Erythroblast (primary cell): ENCODE measurements at regions not wholly inside any gene's neighbourhood (a gene's known extent, or its start where the extent isn't known, plus 50 kb on each side); places are given as distances from the start of the nearest gene placed in this dataset.

Source experiments
- GATA1 ChIP-seq: IDR thresholded peaks from 2 replicates; pipeline ENCODE4 v1.6.1; 2011; ENCODE audit warnings: low read depth, mild to moderate bottlenecking, control low read depth, low read length, moderate library complexity
- POLR2A ChIP-seq: IDR thresholded peaks from 2 replicates; pipeline ENCODE4 v1.6.1; 2011; ENCODE audit warnings: mild to moderate bottlenecking, low read length

DNA sequence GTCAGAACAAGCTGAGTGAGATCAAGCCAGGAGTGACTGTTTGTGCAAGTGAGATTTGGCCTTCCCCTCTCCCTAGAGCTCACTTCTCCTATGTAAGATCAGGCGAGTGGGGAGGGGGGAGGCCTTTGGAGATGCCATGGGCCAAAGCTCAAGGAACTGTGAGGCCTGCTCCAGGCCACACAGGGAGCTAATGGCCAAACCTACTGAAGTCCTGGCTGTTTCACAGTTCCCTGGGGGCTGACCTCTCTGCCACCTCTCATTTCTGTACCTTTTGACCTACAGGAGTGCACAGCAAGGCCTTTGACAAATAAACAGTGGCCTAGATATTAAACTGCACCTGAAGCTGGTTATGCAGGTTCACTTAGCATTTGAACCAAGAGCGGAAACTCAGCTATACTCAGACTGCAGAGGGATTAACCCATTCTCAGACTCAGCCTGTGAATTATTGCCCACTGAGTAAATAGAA lies 235.0 kb upstream of the NT5C1B start:
- TF ChIP-seq POLR2A = no peak
- no peak for TF ChIP-seq GATA1
